DMS 273 (cell line): ENCODE measurements at regions not wholly inside any gene's neighbourhood (a gene's known extent, or its start where the extent isn't known, plus 50 kb on each side); places are given as distances from the start of the nearest gene placed in this dataset.
A peak's percentile ranks its signal among the peaks of the same experiment; 100 is the strongest.

Source experiments
- DNase-seq: peaks from one replicate; lab custom pipeline; 2025; ENCODE audit not compliant: unreplicated experiment; lab: John Stamatoyannopoulos, UW

DNA sequence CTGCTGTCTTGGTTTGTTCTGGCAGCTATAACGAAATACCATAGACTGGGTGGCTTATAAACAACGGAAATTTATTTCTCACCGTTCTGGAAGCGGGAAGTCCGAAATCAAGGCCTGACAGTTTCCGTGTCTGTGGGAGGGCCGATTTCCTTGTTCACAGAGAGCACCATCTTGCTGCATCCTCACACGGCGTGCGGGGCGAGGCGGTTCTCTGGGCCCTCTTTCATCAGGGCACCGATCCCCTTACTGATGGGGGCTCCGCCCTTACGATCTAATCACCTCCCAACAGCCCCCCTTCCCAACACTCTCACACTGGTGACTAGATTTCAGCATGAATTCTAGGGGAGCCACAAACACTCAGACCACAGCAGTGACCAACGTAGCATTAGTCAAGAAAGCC lies 578.3 kb upstream of the FAT1 start:
- no peak for DNase-seq

DNA sequence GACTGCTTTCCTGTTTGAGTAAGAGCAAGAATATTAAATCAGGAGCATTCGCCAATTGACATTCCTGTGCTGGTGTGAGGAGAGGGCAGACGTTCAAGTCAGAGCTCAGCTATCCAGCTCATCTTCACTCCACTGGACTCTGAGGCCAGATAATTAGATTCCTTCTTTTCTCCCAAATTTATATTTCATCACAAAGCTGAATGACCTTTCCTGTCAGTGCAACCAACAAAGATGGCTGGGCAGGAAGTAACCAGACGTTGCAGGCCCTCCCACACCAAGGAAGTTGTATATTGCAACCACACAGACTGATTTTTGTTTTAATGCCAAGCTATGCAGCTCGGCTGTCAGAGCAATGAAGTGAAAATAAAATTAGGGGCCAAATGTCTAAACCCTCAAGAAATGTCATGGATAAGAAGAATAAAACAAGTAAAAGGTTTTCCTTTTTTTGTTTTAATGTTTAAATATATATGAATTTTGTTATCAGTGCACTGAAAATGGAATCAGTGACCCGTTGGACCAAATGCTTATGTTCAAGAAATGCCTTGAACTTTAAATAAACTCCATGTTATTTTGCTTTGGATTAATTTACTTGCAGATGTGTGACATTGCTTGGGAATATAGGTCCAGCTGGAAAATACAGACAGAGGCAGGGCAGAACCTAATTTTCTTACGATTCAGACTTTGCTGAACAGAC lies 578.9 kb upstream of the FAT1 start:
- DNase-seq, result no peak

DNA sequence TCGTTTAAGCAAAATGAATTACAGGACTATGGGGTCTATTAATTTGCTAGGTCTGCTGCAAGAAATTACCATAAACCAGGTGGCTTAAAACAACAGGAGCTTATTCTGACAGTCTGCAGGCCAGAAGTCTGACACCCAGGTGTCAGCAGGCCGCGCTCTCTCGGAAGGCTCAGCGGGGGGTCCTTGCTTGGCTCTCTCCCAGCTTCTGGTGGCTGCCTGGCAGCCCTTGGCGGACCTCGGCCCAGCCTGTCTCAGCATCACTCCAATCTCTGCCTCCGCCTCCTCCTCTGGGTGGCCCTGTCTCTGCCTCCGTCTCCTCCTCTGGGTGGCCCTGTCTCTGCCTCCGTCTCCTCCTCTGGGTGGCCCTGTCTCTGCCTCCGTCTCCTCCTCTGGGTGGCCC lies 580.5 kb upstream of the FAT1 start:
- peak; percentile 5 for DNase-seq

DNA sequence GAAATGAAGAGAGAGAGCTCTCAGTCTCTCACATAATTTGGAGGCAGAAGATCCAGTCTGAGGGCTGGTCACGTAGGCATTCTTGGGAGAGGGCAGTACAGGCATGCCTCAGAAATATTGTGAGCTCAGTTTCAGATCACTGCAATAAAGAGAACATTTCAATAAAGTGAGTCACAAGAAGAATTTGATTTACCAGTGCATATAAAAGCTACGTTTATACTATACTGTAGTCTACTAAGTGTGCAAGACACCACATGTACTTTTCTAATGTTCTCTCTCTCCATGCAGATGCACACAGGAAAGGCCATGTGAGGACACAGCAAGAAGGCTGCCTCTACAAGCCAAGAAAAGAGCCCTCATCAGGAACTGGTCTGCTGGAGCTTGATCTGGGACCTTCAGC lies 583.5 kb upstream of the FAT1 start:
- DNase-seq, result no peak

DNA sequence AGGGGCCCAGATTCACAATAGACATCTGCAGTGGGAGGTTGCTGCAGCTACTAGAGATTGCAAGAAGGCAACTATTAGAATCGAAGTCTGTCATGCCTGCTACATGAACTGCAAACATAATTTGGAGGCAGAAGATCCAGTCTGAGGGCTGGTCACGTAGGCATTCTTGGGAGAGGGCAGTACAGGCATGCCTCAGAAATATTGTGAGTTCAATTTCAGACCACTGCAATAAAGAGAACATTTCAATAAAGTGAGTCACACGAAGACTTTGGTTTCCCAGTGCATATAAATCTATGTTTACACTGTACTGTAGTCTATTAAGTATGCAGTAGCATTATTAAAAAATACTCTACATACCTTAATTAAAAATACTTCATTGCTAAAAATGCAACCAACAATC lies 585.8 kb upstream of the FAT1 start:
- no peak for DNase-seq

DNA sequence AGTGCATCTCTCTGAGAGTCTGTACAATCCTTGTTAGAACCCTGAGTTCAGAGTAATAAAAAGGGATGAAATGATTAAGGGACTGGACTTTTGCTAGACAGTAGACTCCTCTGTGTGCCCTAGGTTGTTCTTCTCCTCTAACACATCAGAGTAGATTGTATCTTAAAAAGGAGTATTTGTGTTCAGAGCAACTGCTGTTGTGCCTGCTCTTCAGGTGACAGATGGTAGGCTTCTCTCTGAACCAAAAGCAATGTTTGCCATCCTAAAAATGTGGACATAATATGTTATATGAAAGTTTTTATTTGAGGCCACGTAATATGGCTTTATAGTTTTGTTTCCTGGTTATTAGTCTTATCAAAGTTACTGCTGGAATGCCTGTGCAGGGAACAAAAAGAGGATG lies 588.6 kb upstream of the FAT1 start:
- DNase-seq, result no peak

DNA sequence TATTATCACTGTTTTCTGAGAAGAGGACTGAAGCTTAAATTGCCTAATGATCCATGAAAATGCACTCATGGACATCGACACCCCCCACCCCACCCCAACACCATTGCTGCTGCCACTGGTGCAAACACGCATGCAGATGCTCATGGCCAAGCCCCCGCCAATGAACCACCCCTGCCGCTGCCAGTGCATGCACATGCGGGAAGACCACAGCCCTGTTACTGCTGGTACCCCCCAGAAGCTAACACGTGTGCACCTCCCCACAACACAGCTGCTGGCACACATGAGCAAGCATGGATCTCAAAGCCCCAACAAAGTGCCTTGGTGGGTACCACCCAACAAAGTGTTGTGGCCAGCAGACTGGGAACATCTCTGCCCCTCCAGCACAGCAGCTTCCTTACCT lies 594.1 kb upstream of the FAT1 start:
- no peak for DNase-seq

DNA sequence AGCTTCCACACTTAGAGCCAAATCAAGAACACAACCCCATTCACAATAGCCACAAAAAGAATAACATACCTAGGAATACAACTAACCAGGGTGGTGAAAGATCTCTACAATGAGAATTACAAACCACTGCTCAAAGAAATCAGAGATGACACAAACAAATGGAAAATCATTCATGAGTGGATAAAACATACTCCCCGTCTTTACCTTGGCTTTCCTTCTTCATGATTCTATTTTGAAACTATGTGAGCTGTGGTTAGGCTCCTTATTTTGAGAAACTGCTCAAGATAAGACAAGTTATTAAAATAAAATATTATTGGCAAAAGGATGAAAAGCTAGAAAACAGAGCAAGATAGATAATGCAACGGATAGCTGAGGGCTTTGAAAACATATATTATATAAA lies 598.1 kb upstream of the FAT1 start:
- DNase-seq, result no peak

DNA sequence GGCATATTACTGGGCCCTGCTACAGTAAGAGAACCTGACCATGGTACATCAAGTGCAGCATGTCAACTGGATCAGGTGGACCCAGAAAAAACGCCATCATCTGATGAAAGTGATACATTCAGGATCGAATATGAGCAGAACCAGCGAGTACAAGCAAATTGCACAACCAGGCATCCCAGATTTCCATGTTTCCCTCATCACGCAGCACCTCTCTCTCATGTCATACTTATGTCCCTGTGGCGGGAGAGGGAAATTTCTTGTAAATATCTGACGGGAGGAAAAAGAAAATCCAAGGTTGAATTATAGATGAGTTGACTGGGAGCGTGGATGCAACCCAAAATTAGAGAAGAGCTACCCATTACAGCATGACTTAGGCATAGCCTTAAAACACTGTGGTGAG lies 608.5 kb upstream of the FAT1 start:
- DNase-seq, result no peak

DNA sequence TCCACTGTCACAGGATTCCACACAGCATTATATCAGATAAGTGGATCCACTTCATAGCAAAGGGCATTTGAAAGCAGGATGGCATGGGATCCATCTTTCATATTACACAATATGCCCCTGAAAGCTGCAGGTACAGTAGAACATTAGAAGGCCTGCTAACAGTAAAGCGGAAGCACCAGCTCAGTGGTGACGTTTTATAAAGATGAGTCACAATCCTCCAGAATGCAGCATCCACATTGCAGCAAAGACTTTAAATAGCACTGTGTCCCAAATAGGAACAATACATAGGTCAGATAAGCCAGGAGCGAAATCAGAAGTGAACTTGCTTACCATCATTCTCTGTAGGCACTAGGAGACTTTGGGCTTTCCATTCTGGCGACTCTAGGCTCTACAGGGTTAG lies 609.5 kb upstream of the FAT1 start:
- no peak for DNase-seq

DNA sequence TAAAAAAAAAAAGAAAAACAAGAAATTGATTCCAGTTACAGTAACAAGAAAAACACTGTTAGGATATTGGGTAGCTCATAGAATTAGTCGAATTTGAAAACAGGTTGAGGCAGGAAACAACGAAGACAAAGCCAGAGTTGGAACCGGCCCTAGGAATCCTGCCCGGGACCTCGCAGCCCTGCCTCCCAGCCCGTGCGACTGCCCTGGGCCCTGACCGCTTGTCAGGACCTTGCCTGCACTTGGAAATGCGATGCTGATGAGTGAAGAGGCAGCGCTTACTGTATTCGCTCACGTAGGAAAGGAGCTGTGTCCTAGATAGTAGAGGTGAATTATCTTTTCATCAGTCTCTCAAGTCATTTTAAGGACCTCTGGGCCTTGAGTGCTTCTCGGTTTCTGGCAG lies 611.7 kb upstream of the FAT1 start:
- no peak for DNase-seq

DNA sequence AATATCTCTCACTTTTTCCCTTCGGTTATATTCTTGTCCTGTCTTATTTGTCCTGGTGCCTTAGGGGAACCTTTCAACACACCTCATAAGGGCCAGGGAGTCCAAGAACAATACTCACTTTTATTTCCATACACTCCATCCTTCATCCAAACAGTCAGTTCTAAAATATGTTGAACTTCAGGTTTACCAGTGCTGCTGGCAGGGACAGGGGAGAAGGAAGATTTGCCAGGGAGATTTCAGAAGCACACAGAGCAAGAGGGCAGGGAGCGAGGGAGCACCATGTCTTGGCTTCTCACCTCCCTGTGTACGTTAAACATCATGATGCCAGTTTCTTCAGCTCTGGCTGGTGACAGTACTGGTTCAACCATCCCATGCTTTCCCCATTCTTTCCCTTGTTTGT lies 631.1 kb upstream of the FAT1 start:
- DNase-seq, result no peak

DNA sequence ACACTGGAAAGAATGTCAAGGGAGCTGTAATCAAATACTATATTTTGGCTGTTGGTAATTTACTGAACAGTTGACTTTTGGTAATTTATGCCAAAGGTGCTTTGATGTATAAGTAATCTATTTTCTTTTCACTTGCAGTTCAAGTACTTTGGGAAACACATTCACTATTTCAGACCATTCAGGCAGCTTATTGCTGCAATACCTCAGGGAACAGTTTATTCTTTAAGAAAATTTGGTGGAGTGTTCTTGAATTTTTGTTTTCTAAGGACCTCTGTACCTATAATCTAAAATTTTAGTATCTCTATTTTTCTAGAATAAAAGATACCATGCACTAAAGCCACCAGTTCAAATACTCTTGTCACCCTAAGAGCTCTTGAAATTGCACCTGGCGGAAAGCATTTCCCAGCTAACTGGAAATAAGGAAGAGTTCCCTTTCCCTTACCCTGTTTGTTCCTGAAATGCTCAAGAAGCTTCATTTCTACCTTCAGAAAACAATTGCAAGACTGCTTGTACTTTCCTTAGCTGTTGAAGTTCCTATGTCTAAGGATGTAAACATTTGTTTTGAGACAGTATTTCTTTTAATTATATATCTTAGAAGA lies 633.5 kb upstream of the FAT1 start:
- DNase-seq, result no peak

DNA sequence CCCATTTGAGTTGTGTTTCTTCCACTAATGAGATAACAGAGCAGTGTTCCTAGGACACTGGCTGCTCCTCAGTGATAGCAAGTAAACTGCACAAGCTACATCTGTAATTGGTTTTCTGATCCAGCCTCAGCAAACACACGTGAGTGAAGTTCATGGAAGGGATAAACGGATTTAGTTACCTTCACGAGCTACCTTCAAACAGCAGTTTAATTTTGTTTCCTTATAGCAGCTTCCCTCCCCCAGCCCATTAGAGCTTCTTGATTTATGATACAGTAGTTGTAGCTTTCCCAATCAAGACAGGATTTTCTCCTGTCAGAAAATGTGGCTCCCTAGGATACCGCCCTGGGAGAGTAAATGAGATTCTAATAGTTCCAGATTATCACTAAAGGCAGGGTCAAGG lies 634.2 kb upstream of the FAT1 start:
- no peak for DNase-seq

DNA sequence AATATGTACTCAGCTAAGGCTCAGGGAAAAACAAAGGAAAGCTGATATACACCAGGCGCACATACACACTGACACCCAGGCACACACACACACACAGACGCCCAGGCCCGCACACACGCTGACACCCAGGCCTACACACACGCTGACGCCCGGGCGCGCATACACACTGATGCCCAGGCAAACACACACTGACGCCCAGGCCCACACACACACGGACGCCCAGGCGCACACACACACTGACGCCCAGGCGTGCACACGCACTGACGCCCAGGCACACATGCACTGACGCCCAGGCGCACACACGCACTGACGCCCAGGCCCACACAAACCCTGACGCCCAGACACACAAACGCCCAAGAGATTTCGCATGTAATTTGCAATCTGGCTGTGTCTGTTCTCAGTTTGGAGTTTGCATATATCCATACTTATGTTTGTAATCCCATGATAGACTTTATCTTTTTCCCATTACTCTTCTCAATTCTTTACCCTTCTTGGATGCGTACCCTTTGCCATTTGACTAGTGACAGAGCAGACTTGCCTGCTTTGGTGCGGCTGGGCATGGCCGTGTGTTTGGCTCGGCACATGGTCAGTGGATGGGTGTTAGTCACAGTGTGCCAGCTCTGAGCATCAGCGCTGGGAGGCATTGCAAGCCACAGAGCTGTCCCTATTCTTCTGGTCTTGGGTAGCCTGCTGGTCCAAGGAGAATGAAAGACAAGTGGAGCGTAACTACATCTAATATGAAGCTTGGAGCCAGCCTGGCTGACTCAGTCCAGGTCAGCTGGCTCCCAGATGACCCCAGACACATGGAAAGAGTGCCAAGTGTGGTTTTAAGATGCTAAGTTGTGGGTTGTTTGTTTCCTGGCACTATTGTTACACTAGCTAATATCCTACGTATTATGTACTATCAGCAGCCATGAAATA lies 632.4 kb upstream of the ZFP42 start:
- no peak for DNase-seq

DNA sequence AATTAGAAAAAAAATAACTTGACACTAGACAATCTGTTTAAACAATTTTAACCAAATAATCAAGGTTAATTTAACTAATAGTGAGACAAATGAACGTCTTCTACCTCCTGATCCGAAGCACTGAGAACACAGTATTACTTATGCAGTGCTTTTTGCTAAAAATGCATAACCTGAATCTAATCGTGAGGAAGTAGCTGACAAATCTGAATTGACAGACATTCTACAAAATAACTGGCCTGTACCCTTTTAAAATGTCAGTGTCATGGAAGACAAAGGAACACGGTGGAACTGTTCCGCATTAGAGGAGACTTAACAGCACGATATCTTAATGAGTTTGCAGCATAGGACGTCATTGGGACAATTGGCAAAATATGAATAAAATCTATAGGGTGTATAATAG lies 631.2 kb upstream of the ZFP42 start:
- no peak for DNase-seq

DNA sequence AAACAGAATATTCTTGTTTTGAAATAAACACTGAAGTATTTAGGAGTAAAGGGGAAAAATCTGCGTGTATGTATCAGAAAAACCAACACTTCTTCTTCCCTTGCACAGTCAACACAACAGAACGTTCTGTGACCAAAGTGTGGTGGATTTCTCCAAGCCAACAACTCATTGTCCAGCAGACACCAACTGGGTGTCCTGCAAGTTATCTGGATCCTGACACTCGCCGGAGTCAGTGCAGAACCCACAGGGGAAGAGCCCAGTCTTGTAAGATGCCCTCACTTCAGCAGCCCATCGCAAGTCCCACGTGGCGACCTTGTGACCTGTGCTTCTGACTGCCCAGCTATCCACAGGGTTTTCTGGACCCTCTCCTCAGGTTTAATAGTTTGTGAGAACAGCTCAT lies 630.7 kb upstream of the ZFP42 start:
- no peak for DNase-seq

DNA sequence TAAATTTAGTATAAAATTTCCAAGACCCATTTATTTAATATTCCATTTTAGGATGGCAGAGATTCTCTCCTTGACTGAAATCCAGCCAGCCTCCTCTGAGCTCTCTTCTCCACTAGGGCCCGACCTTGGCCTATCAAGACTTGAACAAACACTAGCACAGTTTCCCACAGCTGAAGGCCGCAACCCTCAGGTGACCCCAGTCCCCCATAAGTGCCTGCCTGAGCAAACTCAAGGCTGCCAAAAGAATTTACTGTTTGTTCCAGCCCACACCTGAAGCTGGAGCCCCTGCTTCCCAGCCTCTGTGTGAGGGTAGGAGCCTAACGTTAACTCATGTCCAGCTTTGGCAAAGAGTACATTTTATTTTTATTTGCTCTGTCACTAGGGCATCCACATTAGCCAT lies 629.0 kb upstream of the ZFP42 start:
- no peak for DNase-seq

DNA sequence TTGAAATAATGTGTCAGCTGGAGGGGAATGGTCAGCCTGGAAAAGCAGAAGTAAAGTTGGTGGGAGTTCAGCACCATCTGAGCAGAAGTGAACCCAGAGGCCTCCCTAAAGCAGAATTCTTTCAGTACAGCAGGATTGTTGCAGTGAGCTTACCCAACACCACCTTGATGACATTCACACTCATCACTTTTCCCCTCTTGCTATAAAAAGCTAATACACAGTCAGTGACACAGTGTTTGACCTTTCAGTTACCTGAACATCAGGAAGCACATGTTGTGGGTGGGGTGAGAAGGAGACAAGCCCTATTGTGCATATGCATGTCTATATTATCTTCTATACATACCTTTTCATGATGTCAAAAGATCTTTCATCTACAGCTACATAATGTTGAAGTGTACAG lies 624.7 kb upstream of the ZFP42 start:
- DNase-seq, result no peak

DNA sequence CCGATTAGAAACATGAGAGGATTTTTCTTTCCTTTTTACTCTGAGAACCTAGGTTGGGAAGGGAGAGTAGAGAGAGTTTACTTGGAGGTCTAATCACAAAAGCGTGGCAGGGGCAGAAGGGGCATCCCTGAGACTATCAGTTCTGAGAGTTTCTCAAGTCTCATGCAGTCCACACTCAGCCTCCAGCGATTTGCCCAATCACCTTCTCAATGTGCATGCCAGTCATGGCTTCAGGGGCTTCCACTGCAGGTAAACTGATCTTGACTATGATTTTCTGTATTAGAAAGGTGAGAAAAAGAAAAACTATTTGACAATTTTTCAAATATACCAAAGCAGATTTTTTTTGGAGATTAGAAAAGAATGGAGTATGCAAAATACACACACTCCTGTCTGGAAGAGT lies 617.1 kb upstream of the ZFP42 start:
- DNase-seq, result no peak

DNA sequence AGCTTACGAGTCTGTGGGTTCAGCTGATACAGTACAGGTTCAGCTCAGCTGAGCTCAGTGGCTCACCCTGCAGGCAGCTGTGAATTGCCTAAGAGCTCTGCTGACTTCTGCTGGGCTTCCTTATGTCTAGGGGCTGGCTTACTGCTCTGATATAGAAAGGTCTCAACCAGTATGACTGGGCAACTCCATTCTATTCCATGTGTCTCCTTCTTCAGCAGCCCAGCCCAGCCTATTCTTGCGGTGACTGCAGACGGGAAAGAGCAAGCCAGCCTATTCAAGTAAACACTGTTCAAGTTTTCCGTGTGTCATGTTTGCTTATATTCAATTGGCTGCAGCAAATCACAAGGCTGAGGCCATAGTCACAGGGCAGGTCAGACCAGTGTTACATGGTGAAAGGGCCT lies 615.4 kb upstream of the ZFP42 start:
- DNase-seq, result peak; percentile 1

DNA sequence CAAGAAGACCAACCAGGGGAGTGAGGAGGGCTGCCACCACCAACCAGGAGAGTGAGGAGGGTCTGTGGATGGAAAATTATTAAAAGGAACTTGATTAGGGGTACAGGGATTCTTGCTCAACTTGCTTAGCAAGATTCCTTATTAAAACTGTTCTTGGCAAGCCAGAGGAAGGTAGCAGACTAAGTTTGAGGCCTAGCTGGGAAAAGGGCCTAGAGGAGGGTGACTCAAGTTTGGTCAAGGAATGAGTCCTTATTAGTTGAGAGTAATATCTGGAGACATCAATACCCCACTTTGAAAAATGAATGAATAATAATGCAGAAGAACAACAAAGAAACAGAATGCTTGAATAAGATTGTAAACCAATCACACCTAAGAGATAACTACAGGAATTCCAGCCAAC lies 612.4 kb upstream of the ZFP42 start:
- no peak for DNase-seq
